H1 (cell line): ENCODE measurements at regions not wholly inside any gene's neighbourhood (a gene's known extent, or its start where the extent isn't known, plus 50 kb on each side); places are given as distances from the start of the nearest gene placed in this dataset.

Experiments
- CTCF ChIA-PET: fragments of 300-600 bp; sonication (Branson Sonifier 250); formaldehyde crosslinking; loops from one replicate; lab custom pipeline; 2021; ENCODE audit not compliant: partially characterized antibody; lab: Charles Lee
- POLR2A ChIA-PET: fragments of 300-600 bp; sonication (Branson Sonifier 250); formaldehyde crosslinking; loops from one replicate; lab custom pipeline; 2021; ENCODE audit warnings: inconsistent platforms; ENCODE audit not compliant: partially characterized antibody; lab: Charles Lee
- DNase-seq, 2 experiments: peaks; one replicate each; pipeline versions ENCODE4 v3.0.0 to v3.0.0-alpha.2; 2010 to 2022; ENCODE audit warnings: low spot score in 2 of 2, low read depth in 1 of 2, mixed read lengths in 1 of 2
- FAIRE-seq: peaks from 2 replicates; lab custom pipeline; 2011; peaks lifted over from hg19 to GRCh38; lab: Jason Lieb, UNC
- H2AFZ ChIP-seq: 2 replicates; pipeline ENCODE4 v1.8.1; 2012; ENCODE audit warnings: low read length, inconsistent platforms
- H2AK5ac ChIP-seq: 2 replicates; pipeline ENCODE4 v1.6.1; 2013; ENCODE audit warnings: low read depth, low read length
- H2BK120ac ChIP-seq: replicated peaks from 2 replicates; pipeline ENCODE3; 2013; ENCODE audit warnings: low read depth, low read length, inconsistent platforms
- H2BK12ac ChIP-seq: 2 replicates; pipeline ENCODE4 v1.6.1; 2013; ENCODE audit warnings: low read depth, low read length
- H2BK15ac ChIP-seq: 2 replicates; pipeline ENCODE4 v1.6.1; 2013; ENCODE audit warnings: low read length
- H2BK20ac ChIP-seq: 2 replicates; pipeline ENCODE4 v1.6.1; 2013; ENCODE audit warnings: low read length
- H2BK5ac ChIP-seq: 2 replicates; pipeline ENCODE4 v1.6.1; 2013; ENCODE audit warnings: low read depth, low read length
- H3K14ac ChIP-seq: 2 replicates; pipeline ENCODE4 v1.6.1; 2013; ENCODE audit warnings: inconsistent platforms; ENCODE audit not compliant: insufficient read length
- H3K18ac ChIP-seq: 2 replicates; pipeline ENCODE4 v1.6.1; 2013; ENCODE audit warnings: low read length; ENCODE audit errors: extremely low read depth
- H3K23ac ChIP-seq: 2 replicates; pipeline ENCODE4 v1.6.1; 2013; ENCODE audit warnings: inconsistent platforms; ENCODE audit not compliant: insufficient read length
- H3K23me2 ChIP-seq: 2 replicates; pipeline ENCODE4 v1.6.1; 2013; ENCODE audit warnings: low read depth, low read length
- H3K27ac ChIP-seq: 2 replicates; pipeline ENCODE4 v1.6.1; 2011; ENCODE audit warnings: low read depth, low read length, inconsistent platforms
- H3K27me3 ChIP-seq, 4 experiments: replicated peaks in 1 of 4; 1 replicate in 1 of 4; 2 replicates in 3 of 4; pipeline versions ENCODE4 v1.6.1 to v1.8.1; 2011 to 2013; ENCODE audit warnings: low read length in 3 of 4, mild to moderate bottlenecking in 3 of 4, inconsistent platforms in 2 of 4, mixed read lengths in 2 of 4, moderate library complexity in 1 of 4; ENCODE audit not compliant: control insufficient read depth in 3 of 4, insufficient read depth in 3 of 4; ENCODE audit errors: extremely low read depth in 1 of 4
- H3K36me3 ChIP-seq, 4 experiments: 2 replicates each; pipeline versions ENCODE4 v1.6.1 to v1.8.1; 2011 to 2013; ENCODE audit warnings: mild to moderate bottlenecking in 4 of 4, low read length in 3 of 4, moderate library complexity in 2 of 4, control low read depth in 1 of 4, inconsistent platforms in 1 of 4; ENCODE audit not compliant: insufficient read depth in 4 of 4, control insufficient read depth in 2 of 4
- H3K4ac ChIP-seq: replicated peaks from 2 replicates; pipeline ENCODE3; 2013; ENCODE audit warnings: low read length, low read depth, mixed read lengths, inconsistent platforms; ENCODE audit not compliant: insufficient read length
- H3K4me1 ChIP-seq, 4 experiments: replicated peaks in 1 of 4; 1 replicate in 1 of 4; 2 replicates in 3 of 4; pipeline versions ENCODE4 v1.6.1 to v1.8.1; 2011 to 2013; ENCODE audit warnings: low read length in 3 of 4, inconsistent platforms in 2 of 4, mixed read lengths in 1 of 4; ENCODE audit not compliant: insufficient read depth in 4 of 4, control insufficient read depth in 3 of 4
- H3K4me2 ChIP-seq, 2 experiments: 2 replicates each; pipeline versions ENCODE4 v1.6.1 to v1.8.1; 2011 to 2013; ENCODE audit warnings: low read depth in 2 of 2, low read length in 2 of 2, control low read depth in 1 of 2, inconsistent platforms in 1 of 2, mild to moderate bottlenecking in 1 of 2; ENCODE audit not compliant: insufficient read depth in 1 of 2
- H3K4me3 ChIP-seq, 4 experiments: fragments of 200-600, 300-600 bp in 1 of 4; sonication (generic), shearing (Covaris generic), sonication (Bioruptor Twin) in 1 of 4; 2 replicates each; pipeline versions ENCODE4 v1.5.1 to v1.8.1; 2011 to 2016; ENCODE audit warnings: low read length in 4 of 4, low read depth in 3 of 4, control low read depth in 2 of 4, inconsistent platforms in 2 of 4, mild to moderate bottlenecking in 2 of 4, mixed read lengths in 1 of 4, moderate library complexity in 1 of 4; ENCODE audit not compliant: insufficient read depth in 2 of 4; ENCODE audit errors: extremely low read depth in 1 of 4
- H3K56ac ChIP-seq: replicated peaks from 2 replicates; pipeline ENCODE3; 2013; ENCODE audit warnings: low read depth, mild to moderate bottlenecking, mixed read lengths, low read length, inconsistent platforms; ENCODE audit not compliant: insufficient read length
- H3K79me1 ChIP-seq: 2 replicates; pipeline ENCODE4 v1.6.1; 2013; ENCODE audit warnings: low read depth, low read length, control low read depth
- H3K79me2 ChIP-seq, 2 experiments: 2 replicates each; pipeline versions ENCODE4 v1.6.1 to v1.8.1; 2012 to 2013; ENCODE audit warnings: low read length in 2 of 2, mild to moderate bottlenecking in 2 of 2, inconsistent platforms in 1 of 2; ENCODE audit not compliant: insufficient read depth in 2 of 2, control insufficient read depth in 1 of 2
- H3K9ac ChIP-seq, 4 experiments: replicated peaks in 1 of 4; 1 replicate in 1 of 4; 2 replicates in 3 of 4; pipeline versions ENCODE4 v1.6.1 to v1.8.1; 2011 to 2013; ENCODE audit warnings: low read depth in 3 of 4, low read length in 3 of 4, control low read depth in 2 of 4, mild to moderate bottlenecking in 2 of 4, moderate library complexity in 2 of 4, inconsistent platforms in 1 of 4; ENCODE audit errors: extremely low read depth in 1 of 4
- H3K9me3 ChIP-seq, 2 experiments: 2 replicates each; pipeline versions ENCODE4 v1.6.1 to v1.8.1; 2012 to 2013; ENCODE audit warnings: mild to moderate bottlenecking in 2 of 2, moderate library complexity in 2 of 2, control low read depth in 1 of 2, inconsistent platforms in 1 of 2, low read depth in 1 of 2, low read length in 1 of 2, mixed read lengths in 1 of 2; ENCODE audit not compliant: insufficient read depth in 2 of 2
- H4K20me1 ChIP-seq, 2 experiments: replicated peaks in 1 of 2; 2 replicates each; pipeline versions ENCODE3 to v1.8.1; 2011 to 2013; ENCODE audit warnings: inconsistent platforms in 2 of 2, low read length in 2 of 2, mild to moderate bottlenecking in 1 of 2; ENCODE audit not compliant: insufficient read depth in 2 of 2, control insufficient read depth in 1 of 2
- H4K5ac ChIP-seq: 2 replicates; pipeline ENCODE4 v1.6.1; 2013; ENCODE audit warnings: low read length, low read depth, mixed read lengths, inconsistent platforms; ENCODE audit not compliant: insufficient read length
- H4K8ac ChIP-seq: 2 replicates; pipeline ENCODE4 v1.8.0; 2013; ENCODE audit warnings: mild to moderate bottlenecking, moderate library complexity, low read length, inconsistent platforms; ENCODE audit not compliant: insufficient read depth; ENCODE audit errors: extremely low read depth
- H4K91ac ChIP-seq: replicated peaks from 2 replicates; pipeline ENCODE3; 2013; ENCODE audit warnings: low read length, mixed read lengths, inconsistent platforms; ENCODE audit not compliant: insufficient read length
- BCL11A ChIP-seq, 2 experiments: IDR thresholded peaks; one replicate each; pipeline ENCODE4 v1.6.1; 2011; ENCODE audit warnings: low read depth in 2 of 2, low read length in 2 of 2, mild to moderate bottlenecking in 2 of 2
- BRCA1 ChIP-seq: IDR thresholded peaks from 2 replicates; pipeline ENCODE4 v1.6.1; 2012; ENCODE audit warnings: low read depth, low read length, improper control_type of control experiment
- CTBP2 ChIP-seq: IDR thresholded peaks from 2 replicates; pipeline ENCODE4 v1.7.0; 2011; ENCODE audit warnings: borderline replicate concordance, mild to moderate bottlenecking, moderate library complexity, mixed read lengths, low read length; ENCODE audit not compliant: insufficient read depth, insufficient read length
- HDAC6 ChIP-seq: IDR thresholded peaks from one replicate; pipeline ENCODE4 v1.7.1; 2012; ENCODE audit warnings: low read depth, mild to moderate bottlenecking, inconsistent platforms, low read length, moderate library complexity
- JUN ChIP-seq: IDR thresholded peaks from 2 replicates; pipeline ENCODE4 v1.6.1; 2011; ENCODE audit warnings: low read depth, mild to moderate bottlenecking, improper control_type of control experiment, low read length
- KDM1A ChIP-seq: fragments of 200-600, 300-600 bp; sonication (generic); IDR thresholded peaks from 2 replicates; pipeline ENCODE4 v1.7.1; 2016; ENCODE audit warnings: mild to moderate bottlenecking, low read length, borderline replicate concordance
- MAFK ChIP-seq: IDR thresholded peaks from 2 replicates; pipeline ENCODE4 v1.6.1; 2012; ENCODE audit warnings: low read depth, mild to moderate bottlenecking, improper control_type of control experiment, low read length
- PHF8 ChIP-seq: fragments of 200-600 bp; sonication (generic); conservative IDR thresholded peaks from 2 replicates; pipeline ENCODE4 v1.7.1; 2012; ENCODE audit warnings: low read depth, mild to moderate bottlenecking, inconsistent platforms, low read length, moderate library complexity
- POU5F1 ChIP-seq: IDR thresholded peaks from 2 replicates; pipeline ENCODE4 v1.6.1; 2011; ENCODE audit warnings: low read depth, mild to moderate bottlenecking, low read length, moderate library complexity
- RXRA ChIP-seq: IDR thresholded peaks from 2 replicates; pipeline ENCODE4 v1.6.1; 2011; ENCODE audit warnings: low read depth, mild to moderate bottlenecking, low read length, moderate library complexity; ENCODE audit not compliant: insufficient read depth
- SP1 ChIP-seq: IDR thresholded peaks from 2 replicates; pipeline ENCODE4 v1.6.1; 2011; ENCODE audit warnings: low read depth, low read length
- SP2 ChIP-seq: IDR thresholded peaks from 2 replicates; pipeline ENCODE4 v1.6.1; 2012; ENCODE audit warnings: mild to moderate bottlenecking, low read length, inconsistent platforms
- TBP ChIP-seq: IDR thresholded peaks from 2 replicates; pipeline ENCODE4 v1.6.1; 2011; ENCODE audit warnings: low read depth, low read length, improper control_type of control experiment
- WGBS, 2 experiments: shearing (Covaris generic) in 1 of 2; methylation state at CpG; one replicate each; pipeline versions ENCODE4 v1.1.6 to v1.1.7; 2013 to 2015; ENCODE audit warnings: low lambda C conversion rate in 2 of 2, mixed read lengths in 2 of 2, inconsistent platforms in 1 of 2, low coverage in 1 of 2, missing lambda C conversion rate in 1 of 2; ENCODE audit not compliant: insufficient replicate concordance in 2 of 2, insufficient coverage in 1 of 2, insufficient read length in 1 of 2; ENCODE audit errors: extremely low coverage in 1 of 2, missing lambda C conversion rate in 1 of 2; 5-methylcytosine and 5-hydroxymethylcytosine counted together

- Histone ChIP-seq H2AK5ac (no peak overlapping the region), H3K4me1 (peaks cover 0 to 9% (median 0%) of the 10 kb centered on the region in 4 experiments; a peak in 1 of 7 replicates), H3K9ac (no peak overlapping the region), H3K4me3 (no peak overlapping the region), H3K79me1 (no peaks in the 10 kb centered on the region), H2BK5ac (no peak overlapping the region), H3K18ac (no peak overlapping the region), H3K56ac (no peak overlapping the region), H3K27me3 (peaks cover 0 to 1% (median 0%) of the 10 kb centered on the region in 4 experiments; a peak in 1 of 7 replicates), H2BK20ac (no peak overlapping the region), H2AFZ (no peak overlapping the region), H4K5ac (no peak overlapping the region), H2BK15ac (no peak overlapping the region), H2BK12ac (no peak overlapping the region), H4K91ac (no peak overlapping the region), H3K79me2 (no peaks in the 10 kb centered on the region), H3K9me3 (peaks cover 11 to 14% of the 10 kb centered on the region in 2 experiments; a peak in 2 of 4 replicates), H3K4ac (no peak overlapping the region), H3K14ac (no peak overlapping the region), H3K23ac (no peak overlapping the region), H3K4me2 (no peak overlapping the region), H2BK120ac (no peak overlapping the region), H3K27ac (no peak overlapping the region), H4K20me1 (no peaks in the 10 kb centered on the region), H4K8ac (no peak overlapping the region), H3K23me2 (no peaks in the 10 kb centered on the region), H3K36me3 (peaks cover 0 to 8% (median 0%) of the 10 kb centered on the region in 4 experiments; a peak in 3 of 8 replicates)
- FAIRE-seq (no peak), DNase-seq (no peak)
- TF ChIP-seq SP1: no peak
- TF ChIP-seq POU5F1: no peak
- no peak for TF ChIP-seq MAFK
- TF ChIP-seq HDAC6: no peak
- TF ChIP-seq SP2: no peak
- no peak for TF ChIP-seq JUN
- no peak for TF ChIP-seq BCL11A (IDR thresholded peaks at IDR 0.05; ENCODE audit: low read depth in 2 of 2, low read length in 2 of 2)
- TF ChIP-seq RXRA: no peak
- no peak for TF ChIP-seq PHF8
- TF ChIP-seq CTBP2: no peak
- TF ChIP-seq TBP: no peak
- no peak for TF ChIP-seq KDM1A
- no peak for TF ChIP-seq BRCA1
- ChIA-PET POLR2A (no interaction called here), CTCF (interaction anchor here (1.7 kb wide), 1 partner anchor 11 kb away, joined by 3 read pairs; no protein-coding TSS in a partner anchor)
- 95% methylated on average over 3 of the region's 3 CpGs; no CpG with 5 or more reads in 1 of the 2 experiments for WGBS, 2 experiments
Observed at GRCh38 chr4:136748773-136749172, 783.5 kb downstream of the PCDH18 start.
